GM19351 (cell line): ENCODE measurements at regions not wholly inside any gene's neighbourhood (a gene's known extent, or its start where the extent isn't known, plus 50 kb on each side); places are given as distances from the start of the nearest gene placed in this dataset.

Experiments
- ATAC-seq: cut with Tn5 transposase; IDR thresholded peaks from one replicate; pipeline ENCODE4 v1.9.1; 2021; ENCODE audit warnings: mild to moderate bottlenecking, moderate library complexity; ENCODE audit not compliant: unreplicated experiment

- no peak for ATAC-seq
Observed at GRCh38 chr20:9981829-9982228, 53.0 kb upstream of the ANKEF1 start.

- ATAC-seq = peak; percentile 98
Observed at GRCh38 chr20:9978397-9979004, 56.3 kb upstream of the ANKEF1 start.

GRCh38 chr20:9977629-9978028 is 57.2 kb upstream of the ANKEF1 start:
- no peak for ATAC-seq

- no peak for ATAC-seq
Observed at GRCh38 chr20:9974324-9974723, 60.5 kb upstream of the ANKEF1 start.

GRCh38 chr20:9971746-9972145 is 63.0 kb upstream of the ANKEF1 start:
- no peak for ATAC-seq

- ATAC-seq = no peak
Observed at GRCh38 chr20:9969626-9970025, 65.2 kb upstream of the ANKEF1 start.

GRCh38 chr20:9968015-9968414 is 66.8 kb upstream of the ANKEF1 start:
- no peak for ATAC-seq

- peak; percentile 48 for ATAC-seq
Observed at GRCh38 chr20:9966966-9967365, 67.8 kb upstream of the ANKEF1 start.

GRCh38 chr20:9963029-9963428 is 71.8 kb upstream of the ANKEF1 start:
- no peak for ATAC-seq

- no peak for ATAC-seq
Observed at GRCh38 chr20:9958693-9959092, 76.1 kb upstream of the ANKEF1 start.

- ATAC-seq = no peak
Observed at GRCh38 chr20:9955646-9956045, 79.1 kb upstream of the ANKEF1 start.

GRCh38 chr20:9949563-9949962 is 85.2 kb upstream of the ANKEF1 start:
- ATAC-seq = no peak

- no peak for ATAC-seq
Observed at GRCh38 chr20:9945408-9945807, 89.4 kb upstream of the ANKEF1 start.

GRCh38 chr20:9942736-9943135 is 92.1 kb upstream of the ANKEF1 start:
- no peak for ATAC-seq

GRCh38 chr20:9940329-9940728 is 94.5 kb upstream of the ANKEF1 start:
- no peak for ATAC-seq

- ATAC-seq = no peak
Observed at GRCh38 chr20:9939231-9939630, 95.6 kb upstream of the ANKEF1 start.

- no peak for ATAC-seq
Observed at GRCh38 chr20:9935285-9935684, 96.4 kb upstream of the PAK5 start.

GRCh38 chr20:9930142-9930541 is 91.3 kb upstream of the PAK5 start:
- no peak for ATAC-seq

GRCh38 chr20:9928955-9929354 is 90.1 kb upstream of the PAK5 start:
- no peak for ATAC-seq

- peak; percentile 92 for ATAC-seq
Observed at GRCh38 chr20:9928281-9928737, 89.4 kb upstream of the PAK5 start.

GRCh38 chr20:9927224-9927623 is 88.3 kb upstream of the PAK5 start:
- no peak for ATAC-seq

- no peak for ATAC-seq
Observed at GRCh38 chr20:9926476-9926875, 87.6 kb upstream of the PAK5 start.

- no peak for ATAC-seq
Observed at GRCh38 chr20:9926007-9926406, 87.1 kb upstream of the PAK5 start.
